ENCODE measurements at regions not wholly inside any gene's neighbourhood (a gene's known extent, or its start where the extent isn't known, plus 50 kb on each side); places are given as distances from the start of the nearest gene placed in this dataset.

DNA sequence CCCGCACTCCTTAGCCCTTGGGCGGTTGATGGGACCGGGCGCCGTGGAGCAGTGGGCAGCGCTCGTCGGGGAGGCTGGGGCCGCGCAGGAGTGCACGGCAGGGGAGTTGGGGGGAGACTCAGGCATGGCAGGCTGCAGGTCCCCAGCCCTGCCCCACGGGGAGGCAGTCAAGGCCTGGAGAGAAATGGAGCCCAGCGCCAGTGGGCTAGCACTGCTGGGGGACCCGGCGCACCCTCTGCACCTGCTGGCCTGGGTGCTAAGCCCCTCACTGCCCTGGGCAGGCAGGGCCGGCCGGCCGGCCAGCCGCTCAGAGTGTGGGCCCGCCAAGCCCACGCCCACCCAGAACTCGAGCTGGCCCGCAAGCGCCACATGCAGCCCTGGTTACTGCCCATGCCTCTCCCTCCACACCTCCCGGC, 147.2 kb upstream of the PITRM1 start:
- TF ChIP-seq POLR2A (IDR thresholded peaks at IDR 0.05): no peak
- TF ChIP-seq, protein P1, sequence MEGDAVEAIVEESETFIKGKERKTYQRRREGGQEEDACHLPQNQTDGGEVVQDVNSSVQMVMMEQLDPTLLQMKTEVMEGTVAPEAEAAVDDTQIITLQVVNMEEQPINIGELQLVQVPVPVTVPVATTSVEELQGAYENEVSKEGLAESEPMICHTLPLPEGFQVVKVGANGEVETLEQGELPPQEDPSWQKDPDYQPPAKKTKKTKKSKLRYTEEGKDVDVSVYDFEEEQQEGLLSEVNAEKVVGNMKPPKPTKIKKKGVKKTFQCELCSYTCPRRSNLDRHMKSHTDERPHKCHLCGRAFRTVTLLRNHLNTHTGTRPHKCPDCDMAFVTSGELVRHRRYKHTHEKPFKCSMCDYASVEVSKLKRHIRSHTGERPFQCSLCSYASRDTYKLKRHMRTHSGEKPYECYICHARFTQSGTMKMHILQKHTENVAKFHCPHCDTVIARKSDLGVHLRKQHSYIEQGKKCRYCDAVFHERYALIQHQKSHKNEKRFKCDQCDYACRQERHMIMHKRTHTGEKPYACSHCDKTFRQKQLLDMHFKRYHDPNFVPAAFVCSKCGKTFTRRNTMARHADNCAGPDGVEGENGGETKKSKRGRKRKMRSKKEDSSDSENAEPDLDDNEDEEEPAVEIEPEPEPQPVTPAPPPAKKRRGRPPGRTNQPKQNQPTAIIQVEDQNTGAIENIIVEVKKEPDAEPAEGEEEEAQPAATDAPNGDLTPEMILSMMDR (IDR thresholded peaks at IDR 0.05): no peak

All from suprapubic skin (tissue), 3 donors.